Fibroblast of villous mesenchyme (primary cell): ENCODE measurements at regions not wholly inside any gene's neighbourhood (a gene's known extent, or its start where the extent isn't known, plus 50 kb on each side); places are given as distances from the start of the nearest gene placed in this dataset.

ENCODE experiments used
- DNase-seq: peaks from one replicate; pipeline ENCODE4 v3.0.0-alpha.2; 2010; ENCODE audit warnings: low read depth
- H3K4me3 ChIP-seq: 2 replicates; pipeline ENCODE4 v1.5.1; 2011; ENCODE audit warnings: low read depth, mild to moderate bottlenecking, low read length
- TF ChIP-seq, protein P1 (sequence below): IDR thresholded peaks from 2 replicates; pipeline ENCODE4 v1.5.1; 2012; ENCODE audit warnings: low read depth, mild to moderate bottlenecking, low read length; ENCODE audit not compliant: insufficient read depth

DNA sequence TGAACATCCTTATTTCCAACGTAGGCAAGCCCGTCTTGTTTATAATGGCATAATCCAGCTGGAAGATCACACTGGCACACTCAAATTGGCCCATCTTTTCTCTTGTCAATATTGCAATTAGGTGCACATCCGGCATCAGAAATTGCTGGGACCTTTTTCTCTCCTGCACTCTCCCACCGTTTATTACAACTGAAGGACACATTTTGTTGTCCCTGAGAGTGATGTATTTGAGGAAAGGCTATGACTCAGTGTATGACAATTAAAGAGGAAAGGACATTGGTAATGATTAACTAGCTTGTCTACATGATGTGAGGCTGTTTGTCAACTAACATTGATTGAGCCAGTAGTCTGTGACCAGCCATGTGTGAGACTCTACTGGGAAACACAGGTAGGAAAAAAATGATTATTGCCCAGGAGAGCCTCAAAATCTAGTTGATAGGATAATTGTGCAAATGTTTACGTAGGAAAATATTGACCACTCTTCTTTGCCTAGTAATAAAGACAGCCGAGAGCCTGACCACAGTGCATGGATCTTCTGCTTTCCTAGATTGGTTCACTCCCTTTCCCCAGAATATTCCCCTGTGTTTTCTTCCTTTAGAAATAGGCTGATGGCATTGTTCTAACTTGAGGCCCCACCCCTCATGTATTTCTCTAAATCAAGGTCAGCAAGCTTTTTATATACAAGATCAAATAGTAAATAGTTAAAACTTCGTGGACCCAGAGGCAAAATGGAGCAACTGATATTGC, 230.0 kb upstream of the BTBD3 start:
- no peak overlapping the region for H3K4me3 ChIP-seq
- no peak for DNase-seq
- TF ChIP-seq, protein P1, sequence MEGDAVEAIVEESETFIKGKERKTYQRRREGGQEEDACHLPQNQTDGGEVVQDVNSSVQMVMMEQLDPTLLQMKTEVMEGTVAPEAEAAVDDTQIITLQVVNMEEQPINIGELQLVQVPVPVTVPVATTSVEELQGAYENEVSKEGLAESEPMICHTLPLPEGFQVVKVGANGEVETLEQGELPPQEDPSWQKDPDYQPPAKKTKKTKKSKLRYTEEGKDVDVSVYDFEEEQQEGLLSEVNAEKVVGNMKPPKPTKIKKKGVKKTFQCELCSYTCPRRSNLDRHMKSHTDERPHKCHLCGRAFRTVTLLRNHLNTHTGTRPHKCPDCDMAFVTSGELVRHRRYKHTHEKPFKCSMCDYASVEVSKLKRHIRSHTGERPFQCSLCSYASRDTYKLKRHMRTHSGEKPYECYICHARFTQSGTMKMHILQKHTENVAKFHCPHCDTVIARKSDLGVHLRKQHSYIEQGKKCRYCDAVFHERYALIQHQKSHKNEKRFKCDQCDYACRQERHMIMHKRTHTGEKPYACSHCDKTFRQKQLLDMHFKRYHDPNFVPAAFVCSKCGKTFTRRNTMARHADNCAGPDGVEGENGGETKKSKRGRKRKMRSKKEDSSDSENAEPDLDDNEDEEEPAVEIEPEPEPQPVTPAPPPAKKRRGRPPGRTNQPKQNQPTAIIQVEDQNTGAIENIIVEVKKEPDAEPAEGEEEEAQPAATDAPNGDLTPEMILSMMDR, result no peak

DNA sequence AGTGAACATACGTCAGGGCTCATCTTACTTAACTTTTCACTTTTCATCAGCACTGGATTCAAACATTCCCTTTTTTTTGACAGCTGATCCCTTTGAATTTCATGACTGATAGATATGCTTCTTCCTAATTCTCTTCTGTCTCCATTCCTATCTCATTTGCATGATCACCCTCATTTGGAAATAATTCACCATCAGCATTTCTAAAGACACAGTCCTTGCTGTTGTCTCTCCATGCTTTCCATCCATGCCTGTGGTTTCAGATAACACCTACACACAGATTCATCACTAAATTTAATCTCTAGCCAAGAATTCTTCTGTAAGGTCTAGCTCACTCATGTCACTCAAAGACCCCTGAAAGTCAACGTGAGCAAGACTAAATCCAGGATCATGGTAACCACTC, 228.4 kb upstream of the BTBD3 start:
- DNase-seq, result no peak
- H3K4me3 ChIP-seq, result no peak overlapping the region
- TF ChIP-seq, protein P1, result no peak

DNA sequence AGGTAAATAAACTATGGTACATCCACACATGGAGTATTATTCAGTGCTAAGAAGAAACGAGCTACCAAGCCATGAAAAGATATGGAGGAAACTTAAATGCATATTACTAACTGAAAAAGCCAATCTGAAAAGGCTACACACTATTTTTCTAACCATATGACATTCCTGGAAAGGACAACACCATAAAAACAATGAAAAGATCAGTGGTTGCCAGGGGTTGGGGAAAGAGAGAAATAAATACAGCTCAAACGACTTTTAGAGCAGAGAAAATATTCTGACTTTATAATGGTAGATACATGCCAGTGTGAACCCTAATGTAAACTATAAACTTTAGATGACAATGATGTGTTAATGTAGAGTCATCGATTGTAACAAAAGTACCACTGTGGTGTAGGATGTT, 225.9 kb upstream of the BTBD3 start:
- H3K4me3 ChIP-seq, result no peak overlapping the region
- DNase-seq, result no peak
- TF ChIP-seq, protein P1, result no peak

DNA sequence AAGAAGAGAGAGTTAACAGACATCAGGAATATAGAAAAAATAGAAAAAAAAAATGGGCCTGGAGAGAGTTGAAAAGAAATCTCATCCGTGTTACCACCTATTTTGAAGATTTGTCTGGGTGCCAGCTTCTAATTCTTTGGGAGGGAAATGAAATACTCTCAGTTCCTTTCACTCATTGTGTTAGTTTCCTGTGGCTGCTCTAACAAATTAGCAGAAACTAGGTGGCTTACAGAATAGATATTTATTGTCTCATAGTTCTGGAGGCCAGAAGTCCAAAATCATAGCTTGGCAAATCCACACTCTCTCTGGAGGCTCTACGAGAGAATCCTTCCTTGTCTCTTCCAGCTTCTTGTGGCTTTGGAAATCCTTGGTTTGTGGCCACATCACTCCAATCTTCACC, 225.1 kb upstream of the BTBD3 start:
- no peak for DNase-seq
- no peak overlapping the region for H3K4me3 ChIP-seq
- TF ChIP-seq, protein P1, result no peak

DNA sequence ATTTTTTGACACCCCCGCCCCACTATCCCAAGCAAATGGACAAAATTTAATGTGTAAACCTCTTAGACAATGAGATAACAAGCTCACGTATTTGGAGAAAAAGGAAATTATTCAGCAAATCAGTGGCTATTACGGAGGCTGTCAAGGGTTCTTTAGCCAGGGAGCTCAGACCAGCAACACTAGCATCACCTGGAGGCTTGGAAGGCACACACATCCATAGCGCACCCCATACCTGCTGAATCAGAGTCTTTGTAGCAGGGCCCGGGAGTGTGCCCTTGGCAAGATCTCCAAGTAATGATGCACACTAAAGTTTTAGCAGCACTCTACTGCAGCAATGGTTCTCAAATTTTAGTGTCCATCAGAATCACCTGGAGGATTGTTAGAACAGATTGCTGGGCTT, 223.2 kb upstream of the BTBD3 start:
- H3K4me3 ChIP-seq, result no peak overlapping the region
- TF ChIP-seq, protein P1, result no peak
- DNase-seq, result no peak

DNA sequence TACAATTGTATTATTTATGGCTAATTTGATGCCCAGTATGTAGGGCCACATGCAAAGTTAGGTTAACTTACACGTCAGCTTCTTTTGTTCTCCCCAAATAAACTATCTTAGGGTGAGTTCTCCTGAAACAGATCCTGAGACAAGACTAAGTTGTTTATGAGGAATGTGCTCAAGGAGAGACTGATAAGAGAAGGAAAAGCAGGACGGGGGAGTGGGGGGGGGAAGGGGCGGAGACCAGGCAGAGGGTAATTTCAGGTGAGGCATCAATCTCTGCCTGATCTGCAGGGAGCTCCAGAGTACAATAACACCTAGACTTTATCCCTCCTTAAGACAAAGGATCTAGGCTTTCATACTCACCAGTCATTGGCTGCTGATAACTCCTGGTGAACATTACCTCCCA, 220.6 kb upstream of the BTBD3 start:
- TF ChIP-seq, protein P1, result no peak
- DNase-seq, result no peak
- H3K4me3 ChIP-seq, result no peak overlapping the region

DNA sequence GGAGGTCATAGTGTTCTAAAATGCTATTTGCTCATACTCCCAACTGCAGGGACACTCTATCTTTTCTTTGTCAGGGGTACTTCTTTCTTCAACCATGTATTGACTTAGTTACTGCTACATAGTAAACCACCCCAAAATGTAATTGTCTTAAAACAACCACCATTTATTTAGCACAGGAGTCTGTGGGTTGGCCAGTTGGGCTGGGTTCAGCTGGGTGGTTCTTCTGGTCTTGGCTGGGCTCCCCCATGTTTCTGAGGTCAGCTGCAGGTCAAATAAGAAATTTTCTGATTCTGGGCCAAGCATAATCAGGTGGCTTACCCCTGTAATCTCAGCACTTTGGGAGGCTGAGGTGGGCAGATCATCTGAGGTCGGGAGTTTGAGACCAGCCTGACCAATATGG, 220.0 kb upstream of the BTBD3 start:
- TF ChIP-seq, protein P1, result no peak

More for the DNA sequence above, 220.0 kb upstream of the BTBD3 start:
- no peak overlapping the region for H3K4me3 ChIP-seq
- DNase-seq, result no peak
